ACHN (cell line): ENCODE measurements at regions not wholly inside any gene's neighbourhood (a gene's known extent, or its start where the extent isn't known, plus 50 kb on each side); places are given as distances from the start of the nearest gene placed in this dataset.
"Not testable (repeated sequence)": the region's sequence is repeated elsewhere in the genome, so short reads cannot be mapped to it uniquely, and the experiment has no call there.

ENCODE experiments used
- DNase-seq: peaks from one replicate; pipeline ENCODE4 v3.0.0-alpha.2; 2015
- in situ Hi-C: cut with HindIII; loops from 2 replicates; pipeline ENCODE4 v1.10.0; 2017; ENCODE audit warnings: low sequenced_read_pairs, low pct_ligation_motif_present, low pct_unique_long_range_greater_than_20kb

DNA sequence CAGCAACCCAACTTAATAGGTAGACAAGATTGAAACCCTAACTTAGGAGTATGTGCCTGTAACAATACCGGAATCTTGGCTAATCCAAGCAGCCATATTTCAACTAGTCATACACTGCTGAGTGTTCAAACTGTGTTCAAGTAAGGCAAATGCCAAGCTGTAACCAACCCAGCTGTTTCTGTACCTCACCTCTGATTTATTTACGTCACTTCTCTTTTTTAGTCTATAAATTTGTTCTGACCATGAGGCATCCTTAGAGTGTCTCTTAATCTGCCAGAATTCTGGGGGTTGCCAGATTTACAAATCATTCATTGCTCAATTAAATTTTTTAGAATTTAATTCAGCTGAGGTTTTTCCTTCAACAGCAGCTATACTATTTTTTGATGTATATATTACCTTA lies 723.2 kb downstream of the CDH18 start:
- in situ Hi-C loops = no loop called here
- DNase-seq = no peak

DNA sequence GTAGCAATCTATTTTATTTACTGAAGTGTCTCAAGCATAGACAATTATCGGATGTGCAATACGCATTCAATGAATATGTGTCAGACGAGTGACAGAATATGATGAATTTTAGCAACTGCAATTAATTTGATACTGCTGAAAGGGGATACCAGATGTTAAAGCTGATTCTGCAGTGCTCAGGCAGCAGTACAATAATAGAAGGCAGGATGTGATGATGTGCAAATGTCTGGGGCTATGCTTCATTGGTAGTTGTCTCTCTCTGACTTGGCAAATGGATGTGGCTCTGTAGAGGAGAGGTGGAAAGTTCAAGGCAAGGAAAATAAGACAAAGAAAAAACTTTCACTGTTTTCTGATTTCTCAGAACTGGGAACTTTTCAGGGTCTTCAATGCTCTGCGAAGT lies 721.2 kb downstream of the CDH18 start:
- in situ Hi-C loops = no loop called here
- no peak for DNase-seq

DNA sequence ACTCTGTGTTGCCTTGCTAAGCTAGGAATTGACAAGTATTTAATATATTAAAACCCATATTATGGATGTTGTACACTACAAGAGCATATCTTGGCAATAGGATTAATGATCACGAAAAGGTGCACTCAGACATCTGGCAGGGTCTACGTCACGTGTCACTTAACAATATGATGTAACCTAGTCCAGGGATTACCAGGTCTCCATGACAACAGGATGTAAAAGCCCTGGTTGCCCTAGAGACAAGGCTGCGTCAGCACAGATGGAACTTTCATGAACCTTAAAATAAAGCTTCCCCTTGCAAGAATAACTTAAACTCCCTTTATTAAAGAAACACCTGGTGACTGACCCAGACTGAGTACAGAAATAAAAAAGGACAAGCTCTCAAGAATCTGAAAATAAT lies 717.8 kb downstream of the CDH18 start:
- in situ Hi-C loops = no loop called here
- DNase-seq = no peak

DNA sequence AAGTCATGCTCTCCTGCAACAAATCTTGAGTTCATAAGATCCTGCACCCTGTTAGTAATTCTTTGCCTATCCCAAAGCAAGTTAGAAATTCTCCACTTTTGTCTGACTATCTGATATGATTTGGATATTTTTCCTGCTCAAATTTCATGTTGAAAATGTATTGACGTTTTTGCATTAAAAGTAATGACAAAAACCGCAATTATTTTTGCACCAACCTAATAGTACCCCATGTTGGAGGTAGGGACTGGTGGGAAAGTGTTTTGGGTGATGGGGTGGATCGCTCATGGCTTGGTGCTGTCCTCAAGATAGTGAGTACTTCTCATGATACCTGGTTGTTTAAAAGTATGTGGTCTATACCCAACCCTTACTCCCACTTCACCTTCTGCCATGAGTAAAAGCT lies 713.4 kb downstream of the CDH18 start:
- in situ Hi-C loops = no loop called here
- no peak for DNase-seq

DNA sequence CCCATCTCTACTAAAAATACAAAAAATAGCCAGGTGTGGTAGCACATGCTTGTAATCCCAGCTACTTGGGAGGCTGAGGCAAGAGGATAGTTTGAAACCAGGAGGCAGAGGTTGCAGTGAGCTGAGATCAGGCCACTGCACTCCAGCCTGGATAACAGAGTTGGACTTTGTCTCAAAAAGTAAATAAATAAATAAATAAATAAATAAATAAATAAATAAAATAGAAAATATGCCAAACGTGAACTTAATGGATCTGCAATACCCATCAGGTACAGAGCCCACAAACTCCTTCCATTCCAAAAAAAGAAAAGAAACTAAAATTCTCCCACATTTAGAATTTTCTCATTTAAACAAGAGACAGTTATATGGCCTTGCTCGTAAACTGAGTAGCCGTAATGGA lies 702.7 kb downstream of the CDH18 start:
- in situ Hi-C loops = no loop called here
- DNase-seq = no peak

DNA sequence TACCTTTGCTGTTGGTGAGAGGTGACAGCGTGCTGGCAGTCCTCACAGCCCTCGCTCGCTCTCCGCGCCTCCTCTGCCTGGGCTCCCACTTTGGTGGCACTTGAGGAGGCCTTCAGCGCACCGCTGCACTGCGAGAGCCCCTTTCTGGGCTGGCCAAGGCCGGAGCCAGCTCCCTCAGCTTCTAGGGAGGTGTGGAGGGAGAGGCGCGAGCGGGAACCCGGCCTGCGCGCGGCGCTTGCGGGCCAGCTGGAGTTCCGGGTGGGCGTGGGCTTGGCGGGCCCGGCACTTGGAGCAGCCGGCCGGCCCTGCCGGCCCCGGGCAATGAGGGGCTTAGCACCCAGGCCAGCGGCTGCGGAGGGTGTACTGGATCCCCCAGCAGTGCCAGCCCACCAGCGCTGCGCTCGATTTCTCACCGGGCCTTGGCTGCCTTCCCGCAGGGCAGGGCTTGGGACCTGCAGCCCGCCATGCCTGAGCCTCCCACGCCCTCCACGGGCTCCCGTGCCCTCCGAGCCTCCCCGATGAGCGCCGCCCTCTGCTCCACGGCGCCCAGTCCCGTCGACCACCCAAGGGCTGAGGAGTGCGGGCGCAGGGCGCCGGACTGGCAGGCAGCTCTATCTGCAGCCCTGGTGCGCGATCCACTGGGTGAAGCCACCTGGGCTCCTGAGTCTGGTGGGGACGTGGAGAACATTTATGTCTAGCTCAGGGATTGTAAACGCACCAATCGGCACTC lies 700.3 kb downstream of the CDH18 start:
- in situ Hi-C loops, DNase-seq: not testable (repeated sequence)

DNA sequence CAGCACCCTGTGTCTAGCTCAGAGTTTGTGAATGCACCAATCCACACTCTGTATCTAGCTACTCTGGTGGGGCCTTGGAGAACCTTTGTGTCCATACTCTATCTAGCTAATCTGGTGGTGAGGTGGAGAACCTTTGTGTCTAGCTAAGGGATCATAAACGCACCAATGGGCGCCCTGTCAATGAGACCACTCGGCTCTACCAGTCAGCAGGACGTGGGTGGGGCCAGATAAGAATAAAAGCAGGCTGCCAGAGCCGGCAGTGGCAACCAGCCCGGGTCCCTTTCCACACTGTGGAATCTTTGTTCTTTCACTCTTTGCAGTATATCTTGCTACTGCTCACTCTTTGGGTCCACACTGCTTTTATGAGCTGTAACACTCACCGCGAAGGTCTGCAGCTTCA lies 699.7 kb downstream of the CDH18 start:
- in situ Hi-C loops, DNase-seq: not testable (repeated sequence)

DNA sequence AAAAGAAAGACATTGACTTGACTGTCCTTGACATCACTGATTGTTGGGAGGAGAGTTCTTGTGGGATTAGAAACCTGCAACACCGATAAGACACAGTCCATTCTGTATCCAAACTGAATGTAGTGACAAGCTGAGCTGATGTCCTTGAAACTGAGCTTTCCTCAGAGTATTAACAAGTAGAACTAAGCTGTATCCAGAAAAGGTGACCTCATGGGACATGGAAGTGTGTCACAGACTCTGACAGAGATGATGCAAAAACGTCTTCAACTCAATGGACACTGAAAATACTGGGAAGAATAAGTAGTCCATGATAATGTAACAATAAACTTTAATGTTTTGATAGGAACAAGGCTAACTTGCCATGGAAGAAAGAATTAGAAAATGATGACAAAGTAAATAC lies 690.1 kb downstream of the CDH18 start:
- in situ Hi-C loops = no loop called here
- no peak for DNase-seq

DNA sequence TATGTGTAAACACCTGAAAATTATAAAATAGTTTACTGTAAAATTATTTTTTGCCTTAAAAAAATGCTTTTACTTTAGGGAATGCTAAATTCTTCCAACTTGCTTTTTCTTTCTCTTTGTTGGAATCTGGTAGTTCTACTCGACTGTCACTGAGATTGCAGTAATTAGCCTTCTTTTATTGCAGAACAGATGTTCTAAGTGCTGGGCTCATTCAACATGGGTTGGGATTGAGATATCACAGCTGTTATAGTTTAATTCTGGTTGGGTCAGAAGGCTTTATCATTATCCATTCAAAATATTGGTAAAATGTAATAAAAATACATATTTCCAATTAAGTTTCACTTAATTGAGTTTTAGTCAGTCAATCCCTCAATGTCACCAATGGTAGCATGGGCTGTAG lies 686.7 kb downstream of the CDH18 start:
- no peak for DNase-seq
- in situ Hi-C loops = no loop called here

DNA sequence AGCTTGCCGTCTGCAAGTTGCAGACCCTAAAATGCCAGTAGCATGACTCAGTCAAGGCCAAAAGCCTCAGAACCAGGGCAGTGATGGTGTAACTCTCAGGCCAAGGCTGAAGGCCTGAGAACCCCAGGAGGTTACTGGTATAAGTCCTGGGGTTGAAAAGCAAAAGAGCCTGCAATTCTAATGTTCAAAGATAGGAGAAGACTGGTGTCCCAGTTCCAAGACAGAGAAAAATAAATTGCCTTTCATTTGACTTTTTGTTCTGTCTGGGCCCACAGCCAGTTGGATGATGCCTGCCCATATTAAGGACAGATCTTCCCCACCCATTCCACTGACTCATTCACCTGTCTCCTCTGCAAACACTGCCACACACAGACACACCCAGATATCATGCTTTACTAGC lies 673.2 kb downstream of the CDH18 start:
- in situ Hi-C loops = no loop called here
- DNase-seq = peak; percentile 6

DNA sequence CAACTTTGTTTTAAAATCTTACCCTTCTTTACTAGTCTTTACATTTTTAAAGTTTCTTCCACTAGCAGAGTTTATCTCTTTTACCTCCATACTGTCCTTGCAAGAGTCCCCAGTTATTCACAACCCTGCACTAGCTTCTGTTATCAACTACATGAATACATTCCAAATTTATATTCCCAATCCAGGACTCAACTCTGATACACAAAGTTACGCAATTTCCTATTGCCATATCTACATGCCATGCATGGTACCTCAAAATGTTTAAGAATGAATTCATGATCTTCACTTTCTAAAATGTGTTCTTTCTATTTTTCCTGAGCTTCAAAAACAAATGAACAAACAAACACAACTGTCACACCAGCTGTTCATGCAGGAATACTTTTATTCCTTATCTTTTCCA lies 668.7 kb downstream of the CDH18 start:
- in situ Hi-C loops = no loop called here
- no peak for DNase-seq

DNA sequence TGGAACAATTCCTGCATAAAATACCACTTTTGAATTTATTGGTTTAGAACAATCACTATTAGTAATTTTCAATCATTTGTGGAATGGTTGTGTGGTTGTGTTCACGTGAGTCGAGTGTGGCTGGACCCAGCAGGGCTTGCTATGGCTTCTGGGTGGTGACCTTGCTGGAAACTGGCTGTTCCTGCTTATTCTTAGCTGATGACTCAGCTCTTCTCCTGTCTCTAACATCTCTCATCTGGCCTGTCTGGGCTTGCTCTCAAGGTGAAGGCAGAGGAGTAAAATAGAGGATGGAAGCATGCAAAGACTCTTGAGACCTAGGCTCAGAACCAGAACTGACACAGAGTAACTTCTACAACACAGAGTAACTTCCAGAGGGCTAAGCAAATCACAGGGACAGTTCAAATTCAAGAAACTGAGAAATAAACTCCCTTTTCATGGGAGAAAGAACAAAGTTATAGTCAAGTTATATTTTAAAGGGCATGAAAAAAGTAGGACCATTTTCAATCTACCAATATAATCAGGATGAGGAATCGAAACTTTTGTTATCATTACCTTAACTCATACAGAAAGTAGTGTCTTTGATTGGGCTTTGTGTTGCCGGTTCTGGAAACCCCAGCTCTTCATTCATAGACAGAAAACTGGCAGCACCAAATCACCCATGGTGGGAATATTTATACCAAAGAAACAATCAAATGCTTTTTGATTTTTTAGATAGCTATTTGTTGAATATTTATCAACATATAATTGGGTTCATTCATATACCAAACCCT lies 665.1 kb downstream of the CDH18 start:
- DNase-seq = peak; percentile 24

DNA sequence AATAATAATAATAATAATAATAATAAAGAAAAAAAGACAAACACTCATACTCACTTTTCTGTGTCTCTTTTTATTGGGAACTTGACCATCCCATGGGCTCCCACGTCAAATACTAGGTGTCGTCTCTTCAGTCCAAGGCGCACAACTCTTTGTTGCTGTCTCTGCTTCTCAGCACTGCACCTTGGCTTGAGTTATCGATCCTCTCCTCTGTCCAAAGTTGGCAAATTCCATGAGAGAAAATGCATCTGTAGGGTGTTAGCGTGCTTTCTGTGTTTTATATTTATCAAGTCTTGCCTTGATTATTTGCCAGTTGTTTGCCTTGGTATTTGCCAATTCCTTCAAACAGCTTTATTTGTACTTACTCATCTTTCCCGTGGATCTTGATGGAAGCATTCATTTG lies 653.7 kb downstream of the CDH18 start:
- in situ Hi-C loops = no loop called here
- no peak for DNase-seq

More for the DNA sequence above, 665.1 kb downstream of the CDH18 start:
- in situ Hi-C loops = no loop called here

DNA sequence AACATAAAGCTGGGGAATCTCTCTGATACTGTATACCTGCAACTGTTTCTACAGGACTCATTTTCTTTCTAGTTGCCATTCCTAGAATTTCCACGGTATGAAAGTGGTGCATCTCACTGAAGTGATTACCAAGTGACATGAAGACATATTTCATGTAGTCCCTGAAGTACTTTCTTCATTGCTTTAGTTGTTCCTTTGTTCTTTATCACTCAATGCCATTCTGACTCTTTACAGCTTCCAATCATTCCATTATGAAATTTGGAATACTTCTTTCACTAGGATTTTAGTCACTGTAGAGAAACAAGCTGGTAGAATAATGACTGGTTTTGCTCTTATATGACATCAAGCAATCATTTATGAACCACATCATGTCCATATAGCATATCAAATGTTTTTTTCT lies 645.1 kb downstream of the CDH18 start:
- no peak for DNase-seq
- in situ Hi-C loops = no loop called here

DNA sequence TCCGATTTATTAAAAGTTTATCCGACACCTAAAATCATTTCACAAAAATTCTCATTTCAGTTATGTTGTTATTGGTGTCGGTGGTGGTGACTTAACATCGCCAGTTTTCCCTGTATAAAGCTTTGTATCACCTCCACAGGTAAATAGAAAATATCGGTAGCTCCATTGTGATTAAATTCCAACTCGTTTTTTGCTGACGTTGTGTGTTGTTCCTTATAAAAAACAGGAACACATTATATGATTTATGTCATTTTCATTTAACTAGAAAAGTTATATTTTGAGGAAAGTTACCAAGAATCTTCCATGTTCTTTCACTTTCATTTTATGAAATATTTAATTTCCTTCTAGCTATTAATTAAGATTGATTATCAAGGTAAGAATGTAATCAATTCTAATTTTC lies 635.9 kb downstream of the CDH18 start:
- in situ Hi-C loops = no loop called here
- no peak for DNase-seq

DNA sequence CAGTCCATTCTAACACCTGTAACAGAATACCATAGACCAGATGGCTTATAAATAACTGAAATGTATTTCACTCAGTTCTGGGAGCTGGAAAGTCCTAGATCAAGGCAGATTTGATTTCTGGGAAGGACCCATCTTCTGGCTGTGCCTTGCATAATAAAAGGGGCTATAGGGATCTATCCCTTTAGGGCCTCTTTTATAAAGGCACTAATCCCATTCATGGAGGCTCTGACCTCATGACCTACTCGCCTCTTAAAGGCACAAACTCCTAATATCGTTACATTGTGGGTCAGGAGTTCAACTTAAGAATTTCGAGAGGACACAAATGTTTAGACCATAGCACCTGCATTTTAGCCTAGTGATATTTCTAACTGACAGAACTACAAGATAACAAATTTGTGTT lies 619.0 kb downstream of the CDH18 start:
- in situ Hi-C loops = no loop called here
- no peak for DNase-seq

DNA sequence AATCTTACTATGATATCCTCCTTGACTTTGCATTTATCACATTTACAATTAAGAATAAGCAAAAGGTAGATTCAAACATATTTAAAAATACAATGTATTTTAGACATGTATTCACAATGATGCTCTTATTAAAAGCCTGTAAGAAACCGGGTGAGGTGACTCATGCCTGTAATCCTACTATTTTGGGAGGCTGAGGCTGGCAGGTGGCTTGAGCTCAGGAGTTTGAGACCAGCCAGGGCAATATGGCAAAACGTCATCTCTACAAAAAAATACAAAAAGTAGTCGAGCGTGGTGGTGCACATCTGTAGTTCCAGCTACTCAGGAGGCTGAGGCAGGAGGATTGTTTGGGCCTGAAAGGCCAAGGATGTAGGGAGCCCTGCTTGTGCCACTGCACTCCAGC lies 618.4 kb downstream of the CDH18 start:
- DNase-seq = no peak
- in situ Hi-C loops = no loop called here

DNA sequence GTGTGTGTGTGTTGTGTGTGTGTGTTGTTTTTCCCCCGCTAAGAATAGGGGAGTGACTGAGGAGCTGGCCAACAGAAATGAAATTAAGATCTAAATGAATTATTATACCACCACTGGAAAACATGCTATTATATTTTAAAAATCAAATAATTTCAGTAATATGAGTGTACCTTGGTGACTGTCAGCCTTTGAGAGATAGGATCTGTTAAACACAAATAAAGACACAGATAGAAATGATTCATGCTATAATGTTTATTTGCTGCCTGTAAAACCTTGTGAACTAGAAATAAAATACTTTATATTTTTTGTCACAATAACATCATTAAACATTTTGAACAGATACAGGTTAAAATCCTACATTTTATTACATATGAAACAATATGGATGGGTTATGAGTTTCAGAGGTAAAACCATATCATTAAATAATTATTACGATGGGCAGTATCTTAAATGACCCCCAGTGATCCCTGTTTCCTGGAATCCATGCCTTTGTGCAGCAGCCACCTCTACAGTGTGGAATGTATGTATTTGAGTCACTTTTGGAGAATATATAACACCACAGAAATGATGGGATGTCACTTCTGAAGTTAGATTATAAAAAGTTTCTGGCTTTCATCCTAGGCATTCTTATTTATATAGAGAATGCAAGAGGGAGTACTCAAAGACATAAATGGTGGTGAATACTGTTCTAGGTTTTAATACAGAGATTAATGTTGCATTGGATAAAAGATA lies 617.2 kb downstream of the CDH18 start:
- in situ Hi-C loops = no loop called here

DNA sequence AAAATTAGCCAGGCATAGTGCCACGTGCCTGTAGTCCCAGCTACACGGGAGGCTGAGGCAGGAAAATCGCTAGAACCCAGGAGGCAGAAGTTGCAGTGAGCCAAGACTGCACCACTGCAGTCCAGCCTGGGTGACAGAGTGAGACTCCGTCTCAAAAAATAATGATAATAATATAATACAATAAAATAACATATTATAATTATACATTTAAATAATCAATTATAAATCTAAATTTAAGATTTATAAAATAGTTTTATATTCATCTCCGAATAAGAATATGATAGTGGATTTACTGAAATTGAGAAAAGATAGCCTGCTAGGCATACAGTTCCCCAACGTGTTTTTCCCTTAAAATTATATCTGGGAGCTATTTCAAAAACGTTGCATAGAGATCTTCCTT lies 599.6 kb downstream of the CDH18 start:
- in situ Hi-C loops = no loop called here
- no peak for DNase-seq

More for the DNA sequence above, 617.2 kb downstream of the CDH18 start:
- DNase-seq = no peak

DNA sequence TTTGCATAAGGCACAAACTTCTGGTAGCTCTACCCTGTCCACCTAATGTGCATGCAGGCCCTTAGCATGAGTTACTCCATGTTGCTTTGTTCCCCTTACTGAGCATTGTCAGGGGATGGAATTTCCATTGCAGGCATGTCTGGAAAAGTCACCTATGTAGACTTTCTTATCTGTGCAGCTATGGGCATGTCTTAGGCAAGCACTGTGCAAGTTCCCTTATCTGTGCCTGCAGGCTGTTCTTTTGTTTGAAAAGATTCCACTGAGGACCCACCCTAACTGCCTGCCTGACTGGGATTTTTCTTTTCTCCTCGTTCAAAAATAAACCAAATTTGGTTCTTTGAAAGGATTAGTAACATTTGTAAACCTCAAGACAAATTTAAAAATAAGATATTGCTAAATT lies 587.0 kb downstream of the CDH18 start:
- no peak for DNase-seq
- in situ Hi-C loops = no loop called here
